HepG2 (cell line): ENCODE measurements at regions not wholly inside any gene's neighbourhood (a gene's known extent, or its start where the extent isn't known, plus 50 kb on each side); places are given as distances from the start of the nearest gene placed in this dataset.

ENCODE experiments used
- ATAC-seq: fragments of 200-7000 bp; cut with Tn5 transposase; 3 replicates; pipeline ENCODE4 v1.9.1; 2020; ENCODE audit warnings: mild to moderate bottlenecking, moderate library complexity
- BruUV-seq: library from RNA; stranded (reverse); fragments of 400-500 nt; replicated peaks from 2 replicates; lab custom pipeline; 2021; lab: Mats Ljungman, UMichigan
- CTCF ChIA-PET: fragments of 300-600 bp; formaldehyde crosslinking; extraction: SDS; loops from one replicate; lab custom pipeline; 2021; ENCODE audit warnings: low total read pairs, inconsistent platforms, low intra/inter-chr PET ratio; lab: Yijun Ruan, JAX
- POLR2A ChIA-PET: fragments of 350-600 bp; sonication (Branson Sonifier 250); formaldehyde crosslinking; loops from one replicate; lab custom pipeline; 2020; ENCODE audit warnings: antibody characterized with exemption, inconsistent platforms; lab: Yijun Ruan, JAX
- DNase-seq: peaks from one replicate; pipeline ENCODE4 v3.0.0-alpha.2; 2015; ENCODE audit warnings: low spot score
- FAIRE-seq: peaks from 3 replicates; lab custom pipeline; 2011; peaks lifted over from hg19 to GRCh38; lab: Jason Lieb, UNC
- H2AFZ ChIP-seq: one replicate; pipeline ENCODE4 v1.6.1; 2011; ENCODE audit warnings: low read length, inconsistent platforms
- H3K27ac ChIP-seq: fragments of 300-600 bp; 3 replicates; pipeline ENCODE4 v1.8.0; 2011; ENCODE audit warnings: mixed run types, mild to moderate bottlenecking, mixed read lengths, low read length, inconsistent platforms; ENCODE audit not compliant: insufficient read depth; ENCODE audit errors: extremely low read length
- H3K27me3 ChIP-seq, 2 experiments: fragments of 200-600 bp in 1 of 2; 2 replicates in 1 of 2; 3 replicates in 1 of 2; pipeline versions ENCODE4 v1.6.0 to v1.8.0; 2011; ENCODE audit warnings: low read length in 2 of 2, mild to moderate bottlenecking in 2 of 2, moderate library complexity in 2 of 2, inconsistent platforms in 1 of 2; ENCODE audit not compliant: insufficient read depth in 2 of 2, control insufficient read depth in 1 of 2
- H3K36me3 ChIP-seq, 2 experiments: fragments of 200-600 bp in 1 of 2; replicated peaks in 1 of 2; 2 replicates in 1 of 2; 3 replicates in 1 of 2; pipeline versions ENCODE4 v1.5.1 to v1.8.0; 2011; ENCODE audit warnings: low read length in 2 of 2, inconsistent platforms in 1 of 2; ENCODE audit not compliant: insufficient read depth in 2 of 2, control insufficient read depth in 1 of 2
- H3K4me1 ChIP-seq: 2 replicates; pipeline ENCODE4 v1.5.1; 2012; ENCODE audit warnings: low read length, inconsistent platforms; ENCODE audit not compliant: insufficient read depth
- H3K4me2 ChIP-seq: 2 replicates; pipeline ENCODE4 v1.6.0; 2011; ENCODE audit warnings: low read depth, low read length, inconsistent platforms
- H3K4me3 ChIP-seq, 3 experiments: fragments of 200-600 bp in 1 of 3; sonication (generic), shearing (Covaris generic) in 1 of 3; replicated peaks in 1 of 3; 2 replicates each; pipeline ENCODE4 v1.5.1; 2011 to 2016; ENCODE audit warnings: low read length in 3 of 3, inconsistent platforms in 2 of 3, low read depth in 2 of 3, mild to moderate bottlenecking in 2 of 3, control low read depth in 1 of 3, mixed read lengths in 1 of 3; ENCODE audit not compliant: insufficient read depth in 1 of 3
- H3K79me2 ChIP-seq: one replicate; pipeline ENCODE4 v1.6.1; 2011; ENCODE audit warnings: low read length, inconsistent platforms; ENCODE audit not compliant: insufficient read depth
- H3K9ac ChIP-seq: 2 replicates; pipeline ENCODE4 v1.6.0; 2011; ENCODE audit warnings: mild to moderate bottlenecking, low read depth, low read length, inconsistent platforms; ENCODE audit not compliant: insufficient read depth
- H3K9me3 ChIP-seq: 2 replicates; pipeline ENCODE4 v1.5.1; 2012; ENCODE audit warnings: mild to moderate bottlenecking, low read length
- H4K20me1 ChIP-seq: 2 replicates; pipeline ENCODE4 v1.6.0; 2011; ENCODE audit warnings: inconsistent platforms, mild to moderate bottlenecking, low read length, moderate library complexity; ENCODE audit not compliant: insufficient read depth
- CHD2 ChIP-seq: IDR thresholded peaks from 2 replicates; pipeline ENCODE4 v1.6.1; 2011; ENCODE audit warnings: low read depth, low read length, improper control_type of control experiment
- FOXO4 ChIP-seq: sonication (generic); formaldehyde crosslinking; conservative IDR thresholded peaks from 2 replicates; pipeline ENCODE4 v1.8.1; 2023; ENCODE audit warnings: missing genetic modification reagents
- HOXA7 ChIP-seq: sonication (generic); formaldehyde crosslinking; IDR thresholded peaks from 2 replicates; pipeline ENCODE4 v1.8.1; 2022; ENCODE audit warnings: mild to moderate bottlenecking, missing genetic modification reagents, moderate library complexity
- KDM5A ChIP-seq: fragments of 200-600 bp; sonication (generic); IDR thresholded peaks from 2 replicates; pipeline ENCODE4 v1.7.0; 2018; ENCODE audit warnings: antibody characterized with exemption, mild to moderate bottlenecking, low read length, borderline replicate concordance
- MEIS2 ChIP-seq: sonication (generic); formaldehyde crosslinking; IDR thresholded peaks from 2 replicates; pipeline ENCODE4 v1.9.0; 2021; ENCODE audit warnings: mild to moderate bottlenecking, missing genetic modification reagents
- PREB ChIP-seq: sonication (generic); formaldehyde crosslinking; IDR thresholded peaks from 2 replicates; pipeline ENCODE4 v1.4.0; 2020; ENCODE audit warnings: missing genetic modification reagents
- RFX3 ChIP-seq: IDR thresholded peaks from 2 replicates; pipeline ENCODE4 v1.6.1; 2016; ENCODE audit warnings: missing biosample characterization, missing genetic modification reagents
- SMAD1 ChIP-seq: sonication (generic); formaldehyde crosslinking; IDR thresholded peaks from 2 replicates; pipeline ENCODE4 v1.4.0; 2020; ENCODE audit warnings: missing genetic modification reagents, low read depth, mild to moderate bottlenecking, borderline replicate concordance
- TSC22D2 ChIP-seq: sonication (generic); formaldehyde crosslinking; IDR thresholded peaks from 2 replicates; pipeline ENCODE4 v1.5.1; 2020; ENCODE audit warnings: missing genetic modification reagents, mild to moderate bottlenecking, borderline replicate concordance
- ZFYVE20 ChIP-seq: sonication (generic); formaldehyde crosslinking; IDR thresholded peaks from 2 replicates; pipeline ENCODE4 v1.8.0; 2023; ENCODE audit warnings: low read depth, mild to moderate bottlenecking, moderate library complexity, missing genetic modification reagents, borderline replicate concordance
- ZNF10 ChIP-seq: sonication (generic); formaldehyde crosslinking; IDR thresholded peaks from 2 replicates; pipeline ENCODE4 v1.4.0; 2020; ENCODE audit warnings: mild to moderate bottlenecking, low read depth, missing genetic modification reagents, borderline replicate concordance
- ZNF597 ChIP-seq: sonication (generic); formaldehyde crosslinking; IDR thresholded peaks from 2 replicates; pipeline ENCODE4 v1.5.0; 2020; ENCODE audit warnings: missing genetic modification reagents
- ZNF704 ChIP-seq: sonication (generic); formaldehyde crosslinking; IDR thresholded peaks from 2 replicates; pipeline ENCODE4 v1.8.1; 2023; ENCODE audit warnings: mild to moderate bottlenecking, inconsistent platforms, moderate library complexity, missing genetic modification reagents, borderline replicate concordance
- WGBS: methylation state at CpG from one replicate; pipeline ENCODE4 v1.1.6; 2017; ENCODE audit warnings: low lambda C conversion rate; 5-methylcytosine and 5-hydroxymethylcytosine counted together
- in situ Hi-C: cut with HindIII; loops from 2 replicates; pipeline ENCODE4 v1.10.0; 2017; ENCODE audit warnings: low pct_unique_long_range_greater_than_20kb; ENCODE audit not compliant: extremely low pct_ligation_motif_present
- intact Hi-C: fragments of 100-400 bp; cut with micrococcal nuclease; formaldehyde crosslinking; loops from one replicate; pipeline ENCODE4 v1.10.0; 2022; ENCODE audit not compliant: unreplicated experiment

GRCh38 chr3:84783281-84783680, 175.5 kb upstream of the CADM2 start (continued):
- TF ChIP-seq KDM5A (no peak), ZNF10 (CRISPR knock-in tag) (no peak), HOXA7 (CRISPR knock-in tag) (no peak), FOXO4 (CRISPR knock-in tag) (no peak), ZFYVE20 (CRISPR knock-in tag) (no peak), TSC22D2 (CRISPR knock-in tag) (no peak), ZNF704 (CRISPR knock-in tag) (no peak)

GRCh38 chr3:84789961-84790360, 168.8 kb upstream of the CADM2 start:
- no peak for TF ChIP-seq ZNF597 (CRISPR knock-in tag)
- TF ChIP-seq PREB (CRISPR knock-in tag) = no peak
- no peak for TF ChIP-seq MEIS2 (CRISPR knock-in tag)
- no peak for TF ChIP-seq SMAD1
- TF ChIP-seq RFX3 (CRISPR knock-in tag) = no peak
- no peak for TF ChIP-seq CHD2
- TF ChIP-seq, all 625 proteins: peak for 0
- intact Hi-C loops (no loop called here), in situ Hi-C loops (no loop called here)
- Histone ChIP-seq H3K36me3 (no peaks in the 10 kb centered on the region), H2AFZ (no peak overlapping the region), H3K9me3 (no peaks in the 10 kb centered on the region), H4K20me1 (no peaks in the 10 kb centered on the region), H3K4me2 (no peak overlapping the region), H3K27ac (no peak overlapping the region), H3K9ac (no peak overlapping the region), H3K27me3 (no peaks in the 10 kb centered on the region), H3K4me3 (no peak overlapping the region), H3K4me1 (no peaks in the 10 kb centered on the region), H3K79me2 (no peaks in the 10 kb centered on the region)
- BruUV-seq = no TSS peak
- CTCF ChIA-PET = no interaction called here
- no peak for DNase-seq
- no peak for ATAC-seq
- FAIRE-seq = no peak
- POLR2A ChIA-PET = no interaction called here
- WGBS = 0% methylated on average over 1 of the region's 1 CpG
